Superior temporal gyrus (tissue), 1 donor: ENCODE measurements at regions not wholly inside any gene's neighbourhood (a gene's known extent, or its start where the extent isn't known, plus 50 kb on each side); places are given as distances from the start of the nearest gene placed in this dataset.

Experiments
- DNase-seq: peaks from one replicate; pipeline ENCODE4 v3.0.0-alpha.2; 2016; ENCODE audit errors: extremely low spot score

- DNase-seq, result no peak
Measured at GRCh38 chr1:98384461-98385141, 276.9 kb upstream of the SNX7 start.

- no peak for DNase-seq
Measured at GRCh38 chr1:98382986-98383740, 278.4 kb upstream of the SNX7 start.

DNA sequence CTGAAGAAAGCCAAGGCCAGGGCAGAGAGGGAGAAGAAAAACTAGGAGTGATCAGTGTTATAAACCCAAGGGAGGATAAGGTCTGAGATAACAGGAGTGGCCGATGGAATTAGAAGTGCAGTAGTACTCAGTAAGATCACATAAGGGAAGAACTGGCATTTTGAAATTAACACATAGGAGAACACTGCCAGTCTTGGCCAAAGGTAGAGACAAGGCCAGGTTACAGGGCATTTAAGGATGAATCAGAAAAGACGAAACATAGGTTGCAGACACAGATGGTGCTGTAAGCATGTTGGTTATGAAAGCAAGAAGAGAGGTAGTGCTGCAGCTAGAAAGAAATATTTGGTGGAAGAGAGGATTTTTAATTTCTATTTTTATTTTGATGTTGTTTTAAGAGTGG lies 278.9 kb upstream of the SNX7 start:
- no peak for DNase-seq

DNA sequence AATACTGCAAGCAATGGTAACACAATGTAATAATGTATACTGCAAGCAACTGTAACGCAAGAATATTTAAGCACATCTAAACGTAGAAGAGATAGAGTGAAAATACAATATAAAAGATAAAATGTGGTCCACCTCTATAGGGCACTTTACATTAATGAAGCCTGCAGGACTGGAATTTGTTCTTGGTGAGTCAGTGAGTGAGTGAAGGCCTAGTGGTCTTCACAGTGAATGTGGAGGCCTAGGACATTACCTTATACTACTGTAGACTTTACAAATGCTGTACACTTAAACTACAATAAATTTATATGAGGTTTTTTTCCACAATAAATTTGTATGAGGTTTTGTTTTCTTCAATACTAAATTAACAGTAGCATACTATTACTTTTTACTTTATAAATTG lies 287.4 kb upstream of the SNX7 start:
- no peak for DNase-seq

DNA sequence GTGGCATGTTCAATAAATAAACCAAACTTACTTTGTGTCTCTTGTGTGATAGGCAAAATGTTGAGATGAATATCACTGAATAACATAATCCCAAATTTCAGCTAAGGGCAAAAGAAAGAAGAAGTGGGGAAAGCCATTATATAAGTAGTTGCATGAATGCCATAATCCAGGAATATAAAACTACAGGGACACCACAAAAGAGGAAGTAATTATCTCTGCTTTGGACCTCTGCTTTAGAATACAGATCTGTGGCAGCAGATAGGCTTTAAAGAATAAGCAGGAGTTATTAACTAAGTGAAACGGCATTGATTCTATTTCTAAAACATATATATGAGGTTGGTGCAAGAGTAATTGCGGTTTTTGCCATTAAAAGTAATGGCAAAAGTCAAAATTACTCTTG lies 288.5 kb upstream of the SNX7 start:
- no peak for DNase-seq

- DNase-seq, result no peak
Measured at GRCh38 chr1:98371764-98372163, 289.8 kb upstream of the SNX7 start.

GRCh38 chr1:98369463-98369862 lies 292.1 kb upstream of the SNX7 start:
- DNase-seq, result no peak

GRCh38 chr1:98368995-98369394 lies 292.5 kb upstream of the SNX7 start:
- DNase-seq, result no peak

DNA sequence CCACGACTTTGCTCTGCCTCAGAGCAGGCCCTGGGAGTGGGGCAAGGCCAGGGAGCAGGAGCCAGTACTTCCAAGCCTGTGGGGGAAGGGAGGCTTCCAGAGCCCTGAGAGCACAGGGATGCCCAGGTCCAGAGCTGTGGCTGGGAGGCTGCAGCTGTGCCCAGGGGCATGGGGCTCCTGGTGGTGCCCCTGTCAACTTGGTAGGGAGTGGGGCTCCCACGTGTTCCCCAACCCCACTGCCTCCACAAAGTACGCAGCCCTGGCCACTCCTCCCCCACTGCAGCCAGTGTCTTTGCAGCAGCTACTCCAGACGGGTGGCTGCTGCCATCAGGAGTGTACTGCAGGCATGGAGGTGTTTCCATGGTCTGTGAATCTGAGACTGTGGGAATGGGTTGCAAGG lies 294.1 kb upstream of the SNX7 start:
- no peak for DNase-seq

GRCh38 chr1:98366343-98366742 lies 295.2 kb upstream of the SNX7 start:
- no peak for DNase-seq

DNA sequence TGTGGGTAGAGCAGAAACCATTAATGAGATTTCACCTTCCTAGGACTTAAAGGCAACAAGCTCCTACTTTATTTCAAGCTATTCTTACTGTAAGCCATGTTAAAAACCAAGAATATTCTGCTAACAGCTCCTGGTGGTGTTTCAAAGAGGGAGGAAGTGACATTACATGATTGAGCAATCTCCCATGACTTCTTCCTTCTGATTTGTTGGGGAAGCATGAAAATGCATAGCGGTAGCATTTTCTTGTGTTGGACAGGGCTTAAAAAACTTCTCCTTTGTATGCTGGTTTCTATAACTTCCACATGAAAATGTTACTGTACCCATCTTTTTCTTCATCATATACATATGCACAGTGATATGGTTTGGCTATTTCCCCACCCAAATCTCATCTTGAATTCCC lies 297.0 kb upstream of the SNX7 start:
- DNase-seq, result no peak

DNA sequence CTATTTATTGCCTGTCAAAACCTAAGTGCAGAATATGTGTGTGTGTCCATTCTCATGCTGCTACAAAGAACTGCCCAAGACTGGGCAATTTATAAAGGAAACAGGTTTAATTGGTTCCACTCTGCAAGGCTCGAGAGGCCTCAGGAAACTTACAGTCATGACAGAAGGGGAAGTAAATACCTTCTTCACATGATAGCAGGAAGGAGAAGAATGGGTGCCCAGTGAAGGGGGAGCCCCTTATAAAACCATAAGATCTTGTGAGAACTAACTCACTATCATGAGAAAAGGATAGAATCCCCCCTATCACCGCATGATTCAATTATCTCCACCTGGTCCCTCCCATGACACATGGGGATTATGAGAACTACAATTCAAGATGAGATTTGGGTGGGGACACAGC lies 300.7 kb upstream of the SNX7 start:
- DNase-seq, result no peak

DNA sequence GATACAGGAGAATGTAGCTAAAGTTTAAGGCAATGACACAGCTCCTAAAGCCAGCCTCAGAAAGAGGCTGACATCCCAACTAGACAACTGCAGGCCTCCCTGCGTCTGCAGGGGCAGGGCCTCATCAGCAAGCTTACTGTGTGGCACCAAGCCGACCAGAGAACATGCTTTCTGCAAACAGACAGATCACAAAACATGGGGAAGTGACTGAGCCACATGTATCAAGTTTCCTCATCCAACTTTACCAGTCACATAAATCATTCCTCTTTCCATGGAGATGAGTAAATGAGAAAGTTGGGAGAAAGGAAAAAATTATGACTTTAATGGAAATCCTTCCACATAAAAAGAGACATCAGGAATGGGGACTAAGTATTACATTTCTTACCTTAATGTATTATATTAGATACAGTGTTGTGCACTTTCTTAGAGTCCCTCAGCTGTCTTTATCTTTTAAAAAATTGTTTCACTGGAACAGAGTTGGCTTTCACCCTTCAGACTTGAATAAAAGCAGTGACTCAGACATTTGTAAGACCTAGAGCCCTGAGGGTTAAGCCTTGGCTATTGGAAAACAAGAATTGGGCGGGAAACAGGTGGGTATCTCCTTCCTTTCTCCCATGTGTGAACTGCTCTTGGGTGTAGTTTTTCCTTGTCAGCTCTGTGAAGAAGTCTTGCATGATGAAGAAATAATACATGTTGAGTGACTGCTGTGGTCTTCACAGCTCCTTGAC lies 305.7 kb upstream of the SNX7 start:
- no peak for DNase-seq

GRCh38 chr1:98352378-98352777 lies 309.1 kb upstream of the SNX7 start:
- DNase-seq, result no peak

DNA sequence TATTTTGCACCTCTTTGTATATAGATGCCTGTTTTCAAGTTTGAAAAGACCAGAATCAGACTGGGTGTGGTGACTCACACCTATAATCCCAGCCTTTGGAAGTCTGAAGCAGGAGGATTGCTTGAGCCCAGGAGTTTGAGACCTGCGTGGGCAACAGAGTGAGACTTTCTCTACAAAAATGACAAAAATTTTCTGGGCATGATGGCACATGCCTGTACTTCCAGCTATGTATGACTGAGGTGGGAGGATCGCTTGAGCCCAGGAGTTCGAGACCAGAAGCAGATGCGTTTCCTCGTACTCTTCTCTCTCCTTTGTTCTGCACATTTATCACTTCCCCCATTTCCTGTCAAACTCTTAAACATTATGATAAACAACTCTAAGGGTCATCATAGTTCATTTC lies 310.0 kb upstream of the SNX7 start:
- no peak for DNase-seq

- DNase-seq, result no peak
Measured at GRCh38 chr1:98345417-98345816, 316.1 kb upstream of the SNX7 start.

GRCh38 chr1:98344731-98345130 lies 316.8 kb upstream of the SNX7 start:
- no peak for DNase-seq

- no peak for DNase-seq
Measured at GRCh38 chr1:98342566-98342965, 319.0 kb upstream of the SNX7 start.

DNA sequence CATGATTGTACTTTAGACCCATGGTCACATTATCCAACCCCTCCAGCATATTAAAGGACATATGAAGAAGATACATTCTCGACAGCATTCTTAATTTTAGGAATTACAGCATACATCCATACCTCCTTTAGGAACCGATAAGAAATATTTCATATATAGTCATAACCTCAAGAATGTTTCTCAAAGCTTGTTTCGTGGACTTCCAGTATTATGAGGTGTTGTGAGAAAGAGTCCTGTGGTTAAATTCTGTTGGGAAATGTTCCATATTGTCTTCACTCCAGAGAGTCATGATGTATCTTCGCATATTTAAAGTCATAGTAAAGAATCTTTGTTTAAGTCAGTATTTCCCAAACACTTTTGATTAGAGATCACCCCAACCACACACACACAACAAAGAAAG lies 321.0 kb upstream of the SNX7 start:
- no peak for DNase-seq

GRCh38 chr1:98336472-98337083 lies 324.9 kb upstream of the SNX7 start:
- DNase-seq, result no peak

- no peak for DNase-seq
Measured at GRCh38 chr1:98333936-98334335, 327.6 kb upstream of the SNX7 start.

DNA sequence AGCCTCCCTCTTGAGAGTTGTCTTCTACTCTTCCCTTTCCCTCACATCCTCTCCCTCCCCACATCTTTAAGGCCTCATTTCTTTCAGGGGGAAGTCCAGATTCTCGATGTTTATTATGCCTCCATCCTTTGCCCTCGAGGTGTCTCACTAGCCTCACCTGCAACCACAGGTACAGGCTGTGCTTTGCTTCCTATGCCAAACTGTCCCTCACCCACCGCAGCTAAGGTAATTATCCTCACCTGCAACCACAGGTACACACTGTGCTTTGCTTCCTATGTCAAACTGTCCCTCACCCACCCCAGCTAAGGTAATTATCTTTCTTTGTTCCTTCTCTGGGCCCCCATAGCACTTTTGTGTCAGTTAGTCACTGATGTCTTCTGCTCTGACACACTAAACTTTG lies 328.1 kb upstream of the SNX7 start:
- DNase-seq, result no peak
